HG02588 (cell line): ENCODE measurements at regions not wholly inside any gene's neighbourhood (a gene's known extent, or its start where the extent isn't known, plus 50 kb on each side); places are given as distances from the start of the nearest gene placed in this dataset.
"Not testable (repeated sequence)": the region's sequence is repeated elsewhere in the genome, so short reads cannot be mapped to it uniquely, and the experiment has no call there.

ENCODE experiments used
- ATAC-seq: cut with Tn5 transposase; IDR thresholded peaks from one replicate; pipeline ENCODE4 v1.9.1; 2021; ENCODE audit warnings: mild to moderate bottlenecking, moderate library complexity; ENCODE audit not compliant: unreplicated experiment

DNA sequence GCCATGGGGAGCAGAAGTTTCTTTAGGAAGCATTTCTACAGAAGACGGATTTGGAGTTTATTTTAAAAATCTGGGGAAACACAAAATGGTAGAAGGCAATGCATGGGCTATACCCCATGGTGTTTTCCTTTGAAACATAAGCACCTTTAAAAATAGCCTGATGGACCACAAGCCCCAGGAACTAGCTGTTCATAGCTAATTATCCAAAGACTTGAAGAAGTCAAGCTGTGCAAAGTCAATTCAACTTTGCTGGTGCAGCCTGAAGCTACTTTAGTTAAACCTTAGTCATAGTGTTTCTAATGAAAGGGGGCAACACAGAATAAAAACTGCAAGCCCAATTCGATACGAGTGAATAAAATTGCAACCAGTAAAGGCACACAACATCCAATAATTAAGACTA, 732.5 kb downstream of the GALC start:
- ATAC-seq = no peak

DNA sequence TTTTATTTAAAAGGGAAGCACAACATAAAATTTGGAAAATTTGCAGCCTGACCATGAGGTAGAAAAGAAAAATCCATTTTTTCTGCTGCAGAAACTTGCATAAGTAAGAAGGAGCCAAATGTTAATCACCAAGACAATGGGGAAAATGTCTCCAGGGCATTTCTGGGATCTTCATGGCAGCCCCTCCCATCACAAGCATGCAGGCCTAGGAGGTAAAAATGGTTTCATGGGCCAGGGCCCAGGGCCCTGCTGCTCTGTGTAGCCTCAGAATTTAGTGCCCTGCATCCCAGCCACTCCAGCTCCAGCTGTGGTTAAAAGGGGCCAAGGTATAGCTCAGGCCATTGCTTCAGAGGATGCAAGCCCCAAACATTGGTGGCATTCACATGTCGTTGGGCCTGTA, 735.6 kb downstream of the GALC start:
- no peak for ATAC-seq

DNA sequence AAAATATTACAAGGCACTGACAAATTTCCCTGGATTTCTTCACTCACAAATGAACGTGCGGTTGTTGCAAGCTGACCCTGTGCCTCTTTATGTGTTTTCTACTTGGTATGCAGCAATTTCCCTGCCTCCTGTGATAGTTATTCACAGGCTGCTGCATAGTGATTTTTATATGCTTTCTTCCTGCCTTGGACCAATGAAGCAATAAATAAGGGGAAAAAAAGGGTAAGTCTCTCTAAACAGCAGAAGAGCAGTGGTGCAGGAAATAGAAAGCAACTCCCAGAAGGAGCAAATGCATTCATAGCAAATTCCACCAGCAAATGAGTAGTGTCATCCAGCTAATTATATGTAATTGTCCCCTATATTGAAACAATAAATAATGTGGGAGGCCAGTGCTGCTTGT, 737.9 kb downstream of the GALC start:
- ATAC-seq = no peak

DNA sequence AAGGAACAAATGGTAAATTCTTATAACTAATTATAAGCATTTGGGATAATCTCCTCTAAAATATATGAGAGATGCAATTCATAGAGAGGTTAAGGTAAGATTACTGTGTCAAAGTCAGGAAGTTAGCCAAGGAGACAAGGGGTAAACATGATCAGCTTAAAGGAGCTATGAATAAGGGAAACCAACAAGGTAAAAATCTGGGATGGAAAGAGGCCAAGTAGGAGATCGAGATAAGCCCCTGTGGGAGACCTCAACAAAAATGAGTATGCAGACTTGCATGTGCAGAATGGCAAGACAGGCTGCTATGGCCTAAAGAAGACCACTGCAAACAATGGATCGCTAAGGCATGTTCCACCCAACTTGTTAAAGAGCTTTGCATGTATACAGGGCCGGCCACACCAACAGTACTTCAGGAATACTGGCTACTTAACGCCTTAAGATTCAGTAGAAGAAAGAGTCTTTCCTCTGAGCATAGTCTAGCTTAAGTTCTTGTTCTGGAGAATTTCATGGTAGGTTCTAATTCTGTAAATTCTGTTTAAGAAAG, 738.6 kb downstream of the GALC start:
- no peak for ATAC-seq

DNA sequence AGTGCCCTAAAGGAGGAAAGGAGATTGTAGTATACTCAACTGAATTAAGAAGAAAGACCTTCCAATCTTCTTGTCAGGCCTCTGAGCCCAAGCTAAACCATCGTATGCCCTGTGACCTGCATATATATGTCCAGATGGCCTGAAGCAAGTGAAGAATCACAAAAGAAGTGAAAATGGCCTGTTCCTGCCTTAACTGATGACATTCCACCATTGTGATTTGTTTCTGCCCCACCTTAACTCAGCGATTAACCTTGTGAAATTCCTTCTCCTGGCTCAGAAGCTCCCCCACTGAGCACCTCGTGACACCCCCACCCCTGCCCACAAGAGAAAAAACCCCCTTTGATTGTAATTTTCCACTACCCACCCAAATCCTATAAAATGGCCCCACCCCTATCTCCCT, 739.2 kb downstream of the GALC start:
- not testable (repeated sequence) for ATAC-seq

DNA sequence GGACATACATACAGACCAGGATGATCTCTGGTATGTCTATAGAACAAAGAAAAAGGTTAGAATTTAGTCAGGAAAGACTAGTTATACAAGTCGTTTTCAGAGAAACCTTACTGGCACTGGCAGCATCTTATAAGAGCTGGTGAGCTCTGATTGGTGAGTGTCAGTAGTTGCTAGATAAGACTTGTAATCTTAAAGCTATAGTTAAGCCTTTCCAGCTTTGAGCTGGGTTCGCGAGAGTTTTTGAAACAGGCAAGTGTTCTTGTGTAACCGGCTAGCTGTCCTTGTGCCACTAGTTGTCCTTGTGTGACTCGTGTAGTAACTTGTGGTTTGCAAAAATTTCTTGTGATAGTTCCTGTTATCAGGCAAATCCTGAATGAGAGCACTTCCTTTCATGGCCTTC, 740.9 kb downstream of the GALC start:
- ATAC-seq = no peak

DNA sequence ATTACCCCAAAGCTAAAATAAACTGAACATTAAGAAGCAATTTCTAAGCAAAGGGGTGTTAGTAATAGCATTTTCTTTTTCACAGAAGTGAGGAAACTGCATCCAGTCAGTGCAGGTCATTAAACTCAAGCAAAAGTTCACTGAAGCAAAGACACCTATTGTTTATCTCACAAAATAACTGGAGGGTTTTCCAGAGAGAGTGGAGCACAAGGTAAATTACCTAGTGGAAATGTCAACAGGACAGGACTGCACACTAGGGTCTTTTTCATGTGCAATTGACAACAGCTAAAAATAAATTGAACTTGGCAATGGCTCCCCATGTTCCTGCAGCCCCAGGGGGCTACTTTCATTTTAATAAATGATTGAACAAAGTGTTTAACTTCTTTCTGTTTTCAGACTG, 742.0 kb downstream of the GALC start:
- no peak for ATAC-seq

DNA sequence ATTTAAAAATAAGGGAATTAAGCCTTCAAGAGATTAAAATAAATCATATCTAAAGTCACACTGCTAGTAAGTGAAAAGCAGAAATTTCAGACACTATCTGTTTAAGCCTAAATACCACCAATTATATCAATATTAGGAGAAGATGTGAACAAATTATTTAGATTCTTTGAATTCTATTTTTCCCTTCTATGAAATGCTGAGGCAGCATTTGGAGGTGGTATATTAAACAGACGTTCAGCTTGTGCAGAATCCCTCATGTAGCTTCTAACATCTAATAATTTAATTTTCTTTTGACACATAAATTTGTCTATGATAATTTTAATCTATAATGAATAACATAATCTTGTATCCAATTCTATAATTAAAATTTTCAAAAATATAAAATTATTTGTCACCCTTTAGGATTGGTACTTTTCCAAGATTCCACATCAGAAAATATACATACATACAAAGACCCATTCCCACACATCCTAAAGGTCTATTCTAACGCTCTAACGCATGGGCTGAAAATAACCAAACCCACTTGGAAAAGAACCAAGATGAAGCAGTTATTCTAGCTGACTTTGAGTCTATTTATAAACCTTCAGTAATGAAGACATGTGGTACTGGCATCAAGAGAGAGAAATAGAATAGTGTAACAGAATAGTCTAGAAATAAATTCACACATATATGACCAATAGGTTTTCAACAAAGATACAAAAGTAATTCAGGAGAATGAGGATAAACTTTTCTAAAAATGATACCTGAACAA, 751.8 kb downstream of the GALC start:
- no peak for ATAC-seq

DNA sequence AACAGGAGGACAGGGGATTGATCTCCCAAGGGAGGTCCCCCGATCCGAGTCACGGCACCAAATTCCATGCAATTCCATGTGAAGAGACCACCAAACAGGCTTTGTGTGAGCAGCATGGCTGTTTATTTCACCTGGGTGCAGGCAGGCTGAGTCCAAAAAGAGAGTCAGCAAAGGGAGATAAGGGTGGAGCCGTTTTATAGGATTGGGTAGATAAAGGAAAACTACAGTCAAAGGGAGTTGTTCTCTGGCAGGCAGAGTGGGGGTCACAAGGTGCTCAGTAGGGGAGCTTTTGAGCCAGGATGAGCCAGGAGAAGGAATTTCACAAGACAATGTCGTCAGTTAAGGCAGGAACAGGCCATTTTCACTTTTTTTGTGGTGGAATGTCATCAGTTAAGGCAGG, 752.7 kb downstream of the GALC start:
- ATAC-seq = not testable (repeated sequence)

DNA sequence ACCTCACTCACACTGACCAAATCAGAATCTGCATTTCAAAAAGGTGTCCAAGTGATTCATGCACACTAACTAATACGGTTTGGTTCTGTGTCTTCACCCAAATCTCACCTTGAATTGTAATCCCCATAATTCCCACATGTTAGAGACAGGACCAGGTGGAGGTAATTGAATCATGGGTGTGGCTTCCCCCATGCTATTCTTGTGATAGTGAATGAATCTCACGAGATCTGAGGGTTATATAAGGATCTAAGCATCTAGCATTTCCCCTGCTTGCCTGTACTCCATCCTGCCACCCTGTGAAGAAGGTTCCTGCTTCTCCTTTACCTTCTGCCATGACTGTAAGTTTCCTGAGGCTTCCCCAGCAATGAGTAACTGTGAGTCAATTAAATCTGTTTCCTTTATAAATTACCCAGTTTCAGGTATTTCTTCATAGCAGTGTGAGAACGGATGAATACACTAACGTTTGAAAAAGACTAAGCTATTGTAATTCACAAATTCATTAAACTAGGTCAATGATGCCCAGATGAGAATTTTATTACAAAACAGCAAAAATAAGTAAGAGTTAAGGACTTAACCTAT, 759.1 kb downstream of the GALC start:
- no peak for ATAC-seq

DNA sequence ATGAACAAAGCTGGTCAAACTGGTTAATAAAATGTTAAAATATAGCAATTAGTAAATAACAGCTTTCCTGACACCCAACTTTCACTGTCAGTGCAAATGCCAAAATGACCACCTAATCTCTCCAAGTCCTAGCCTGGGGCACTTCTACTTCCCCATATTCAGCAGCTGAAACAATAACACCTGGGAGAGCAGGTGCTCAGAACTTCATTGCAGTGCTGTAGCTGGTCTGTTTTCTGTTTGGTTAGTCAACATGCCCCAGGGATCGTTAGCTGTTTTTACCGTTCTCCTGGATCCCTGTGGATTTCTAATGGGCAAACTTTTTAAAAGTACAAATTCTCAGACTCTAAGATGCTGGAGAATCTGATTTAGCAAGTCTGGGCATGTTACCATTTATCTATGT, 759.7 kb downstream of the GALC start:
- ATAC-seq = no peak

DNA sequence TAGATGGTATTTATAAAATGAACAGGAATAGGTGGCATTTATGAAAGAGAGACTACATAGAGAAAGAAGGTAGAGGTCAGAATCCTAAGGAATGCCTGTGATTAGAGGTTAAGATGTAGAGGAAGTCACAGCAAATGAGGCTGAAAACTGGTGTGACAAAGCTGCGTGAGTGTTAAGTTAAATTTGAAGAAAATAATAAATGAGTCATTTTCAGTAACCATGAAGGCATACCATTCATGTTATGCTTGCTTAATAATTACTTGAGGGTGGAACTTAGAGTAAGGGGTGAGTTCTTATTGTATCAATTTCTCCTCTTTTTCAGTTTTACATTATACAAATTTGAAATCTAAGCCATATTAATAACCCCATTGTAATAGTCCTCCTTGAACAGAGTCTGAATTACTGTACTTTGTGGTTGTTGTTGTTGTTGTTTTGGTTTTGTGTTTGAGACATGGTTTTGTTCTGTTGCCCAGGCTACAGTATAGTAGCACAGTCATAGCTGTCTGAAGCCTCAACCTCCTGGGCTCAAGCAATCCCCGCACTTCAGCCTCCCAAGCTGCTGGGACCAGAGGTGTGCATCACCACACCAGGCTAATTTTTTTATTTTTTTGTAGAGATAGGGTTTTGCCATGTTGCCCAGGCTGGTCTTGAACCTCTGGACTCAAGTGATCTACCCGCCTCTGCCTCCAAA, 761.5 kb downstream of the GALC start:
- ATAC-seq = no peak

DNA sequence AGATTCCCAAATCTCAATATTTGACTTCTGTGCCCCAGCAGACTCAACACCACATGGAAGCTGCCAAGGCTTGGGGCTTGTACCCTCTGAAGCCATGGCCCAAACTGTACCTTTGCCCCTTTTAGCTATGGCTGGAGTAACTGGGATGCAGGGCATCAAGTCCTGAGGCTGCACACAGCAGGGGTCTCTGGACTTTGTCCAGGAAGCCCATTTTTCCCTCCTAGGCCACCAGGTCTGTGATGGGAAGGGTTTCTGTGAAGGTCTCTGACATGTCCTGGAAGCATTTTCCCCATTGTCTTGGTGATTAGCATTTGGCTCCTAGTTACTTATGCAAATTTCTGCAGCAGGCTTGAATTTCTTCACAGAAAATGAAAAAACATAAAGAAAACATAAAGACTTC, 762.3 kb downstream of the GALC start:
- no peak for ATAC-seq

DNA sequence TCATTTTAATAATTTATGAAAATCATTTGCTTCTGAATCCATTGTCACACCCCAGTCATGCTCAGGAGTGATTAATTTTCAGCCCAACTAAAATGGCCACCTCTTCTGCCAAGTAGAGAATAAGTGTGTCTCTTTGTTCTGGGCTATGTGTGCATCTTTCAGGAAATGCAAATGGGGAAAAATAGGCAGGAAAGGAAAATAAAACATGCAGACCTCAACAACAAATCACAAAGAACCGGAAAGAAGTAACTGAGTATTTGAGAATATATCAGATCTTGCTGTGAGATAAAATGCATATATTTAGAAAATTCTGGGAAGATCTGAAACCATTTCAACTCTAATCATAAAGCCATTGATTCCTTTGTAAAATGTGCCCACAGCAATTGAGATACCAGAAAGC, 763.9 kb downstream of the GALC start:
- ATAC-seq = no peak

DNA sequence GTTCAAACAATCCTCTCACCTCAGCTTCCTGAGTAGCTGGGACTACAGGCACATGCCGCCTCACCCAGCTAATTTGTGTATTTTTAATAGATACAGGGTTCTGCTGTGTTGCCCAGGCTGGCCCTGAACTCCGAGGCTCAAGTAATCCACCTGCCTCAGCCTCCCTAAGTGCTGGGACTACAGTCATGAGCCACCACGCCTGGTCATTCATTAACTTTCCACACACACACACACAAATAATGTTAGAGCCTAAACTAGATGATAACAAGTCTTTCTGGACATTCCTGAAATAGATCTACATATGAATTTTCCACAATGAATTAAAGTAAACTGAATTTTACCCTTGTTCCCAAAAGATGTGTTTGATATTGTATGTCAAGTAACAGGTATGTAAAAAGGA, 776.0 kb downstream of the GALC start:
- no peak for ATAC-seq

DNA sequence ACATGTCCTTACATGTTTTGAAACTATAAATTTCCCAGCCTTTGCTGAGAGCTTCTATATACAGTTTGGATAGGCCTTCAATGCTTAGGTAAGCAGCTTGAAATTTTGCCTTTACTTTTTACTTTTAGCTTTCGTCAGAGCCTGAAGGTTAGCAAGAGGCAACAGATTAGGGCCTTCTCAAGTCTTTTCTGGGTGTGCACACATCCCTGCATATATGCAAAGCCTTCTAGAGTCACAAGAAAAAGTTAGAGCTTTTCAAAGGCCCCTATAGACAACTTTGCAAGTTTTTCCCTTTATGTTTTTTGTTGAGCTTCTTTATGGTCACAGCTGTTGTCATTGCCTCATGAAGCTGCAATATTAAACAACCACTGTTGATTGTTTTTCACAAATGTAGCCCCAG, 778.4 kb downstream of the GALC start:
- no peak for ATAC-seq

DNA sequence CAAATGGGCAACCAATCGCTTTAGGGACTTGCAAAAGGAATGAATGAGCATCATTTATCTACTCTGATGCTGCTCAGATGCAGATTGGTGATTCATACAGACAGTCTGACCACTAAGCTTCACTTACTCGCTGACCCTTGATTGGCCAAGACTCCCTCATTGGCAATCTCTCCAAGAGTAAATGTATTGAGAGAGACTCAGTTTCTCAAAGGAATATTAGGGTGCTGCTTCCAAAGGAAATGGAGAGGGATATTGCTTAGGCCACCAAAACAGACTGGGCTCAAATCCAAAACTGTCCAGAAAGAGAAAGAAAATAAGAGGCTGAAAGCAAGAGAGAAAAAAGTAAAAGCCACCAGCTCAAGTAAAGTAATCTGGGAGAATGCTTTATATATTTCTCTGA, 785.2 kb downstream of the GALC start:
- ATAC-seq = no peak

DNA sequence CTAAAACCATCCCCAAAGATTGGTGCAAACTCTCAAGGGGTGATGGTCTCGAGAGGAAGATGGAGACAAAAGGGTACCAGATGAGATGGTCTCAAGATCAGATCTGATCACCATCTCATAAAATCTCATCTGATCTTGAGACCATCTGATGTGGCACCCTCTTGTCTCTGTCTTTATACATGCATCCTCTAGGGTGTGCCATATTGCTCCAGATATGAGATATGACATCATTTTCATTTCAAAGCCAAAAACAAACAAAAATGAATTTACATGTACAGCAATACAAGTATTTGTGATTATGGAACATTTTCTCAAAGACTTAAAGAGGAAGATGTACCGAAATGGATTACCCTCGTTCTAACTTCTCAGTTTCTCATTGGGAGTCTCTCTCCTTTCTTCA, 787.2 kb downstream of the GALC start:
- no peak for ATAC-seq

DNA sequence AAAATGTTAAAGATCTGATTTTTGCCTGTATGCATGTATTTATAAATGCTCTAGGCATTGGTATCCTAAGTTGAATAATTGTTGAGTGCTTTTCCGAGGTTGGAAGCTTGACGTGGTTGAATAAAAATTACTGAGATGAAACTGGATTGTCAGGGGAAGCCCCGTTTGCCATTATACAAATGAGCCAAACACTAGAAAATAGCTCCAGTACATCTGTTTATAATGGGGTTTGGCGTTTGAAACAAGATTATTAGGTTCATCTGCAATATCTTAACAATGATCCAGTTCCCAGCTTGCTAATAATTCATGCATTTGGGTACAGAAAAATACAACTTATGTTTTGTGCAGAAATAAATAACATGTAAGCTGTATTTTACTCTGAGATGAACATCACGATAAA, 789.6 kb downstream of the GALC start:
- ATAC-seq = no peak

DNA sequence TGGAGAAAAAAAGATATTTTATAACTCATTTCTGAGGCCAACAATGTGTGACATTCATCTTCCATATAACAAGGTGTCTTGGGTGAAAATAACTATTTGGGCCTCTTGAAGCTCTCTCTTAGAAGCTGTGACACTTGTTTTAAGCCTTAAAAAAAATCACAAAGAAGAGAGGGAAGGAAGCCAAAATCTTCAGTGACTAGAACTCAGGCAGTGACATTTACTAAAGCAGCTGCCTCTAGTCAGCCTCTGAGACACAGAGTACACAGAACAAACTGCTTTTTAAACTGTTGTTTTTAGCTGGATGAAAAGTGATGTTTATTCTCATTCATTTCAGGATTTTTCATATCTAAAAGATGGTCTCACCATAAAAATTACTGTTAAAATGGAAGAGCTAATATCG, 793.6 kb downstream of the GALC start:
- ATAC-seq = no peak

DNA sequence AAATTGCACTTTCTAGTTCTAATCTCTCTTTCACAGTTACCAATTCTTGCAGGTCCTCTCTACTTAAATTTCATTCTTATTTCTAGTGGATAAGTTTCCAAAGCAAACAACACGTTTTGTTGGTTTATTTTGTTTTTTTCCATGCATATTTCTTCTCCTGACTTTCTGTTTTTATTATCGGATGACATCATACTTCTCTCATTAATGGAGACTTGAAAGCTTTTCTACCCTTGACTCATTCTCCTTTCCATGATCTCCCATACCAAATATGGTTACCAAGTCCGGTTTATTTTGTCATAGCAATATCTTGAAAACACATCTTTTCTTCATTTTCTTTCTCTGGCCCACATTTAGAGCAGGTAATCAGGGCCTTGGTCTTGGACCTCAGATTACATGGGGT, 796.5 kb downstream of the GALC start:
- ATAC-seq = no peak

DNA sequence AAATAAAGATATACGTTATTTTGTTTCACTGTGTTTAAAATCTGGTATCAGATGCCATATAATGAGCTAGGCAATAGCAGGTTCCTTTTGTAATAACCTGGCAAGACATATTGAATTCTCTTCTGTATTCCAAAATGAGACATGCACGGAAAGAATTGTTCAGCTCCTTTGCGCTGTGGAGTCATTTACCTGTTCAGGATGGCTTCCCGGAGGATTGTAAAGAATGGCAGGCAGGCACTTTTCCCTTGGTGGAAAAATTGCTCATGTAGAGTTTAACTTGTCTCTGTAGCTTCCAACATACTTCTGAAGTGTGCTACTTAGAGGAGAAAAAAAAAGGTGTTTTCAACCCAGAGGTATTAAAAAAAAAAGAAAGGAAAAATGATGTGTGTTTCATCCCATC, 805.2 kb downstream of the GALC start:
- ATAC-seq = no peak
